ENCODE measurements at regions not wholly inside any gene's neighbourhood (a gene's known extent, or its start where the extent isn't known, plus 50 kb on each side); places are given as distances from the start of the nearest gene placed in this dataset.

DNA sequence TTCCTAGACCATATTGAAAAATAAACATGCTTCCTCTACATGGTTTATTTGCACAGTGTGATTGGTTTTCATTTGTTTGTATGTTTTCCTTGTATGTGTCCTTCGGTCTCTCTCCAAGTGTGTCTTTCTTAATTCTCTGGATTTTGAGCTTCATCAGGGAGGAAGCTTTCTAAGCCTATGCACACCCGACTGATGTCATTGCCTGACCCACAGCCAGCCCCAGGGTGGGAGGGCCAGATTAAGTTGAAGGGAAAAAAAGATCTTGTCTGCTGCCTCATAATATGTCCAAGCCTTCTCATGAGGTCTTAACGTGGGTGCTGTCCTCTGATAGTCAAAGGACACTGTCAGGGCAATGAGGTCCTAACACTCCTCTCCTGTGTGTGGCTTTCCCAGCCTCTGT, 115.2 kb downstream of the MARCHF4 start:
- TF ChIP-seq, protein P1, sequence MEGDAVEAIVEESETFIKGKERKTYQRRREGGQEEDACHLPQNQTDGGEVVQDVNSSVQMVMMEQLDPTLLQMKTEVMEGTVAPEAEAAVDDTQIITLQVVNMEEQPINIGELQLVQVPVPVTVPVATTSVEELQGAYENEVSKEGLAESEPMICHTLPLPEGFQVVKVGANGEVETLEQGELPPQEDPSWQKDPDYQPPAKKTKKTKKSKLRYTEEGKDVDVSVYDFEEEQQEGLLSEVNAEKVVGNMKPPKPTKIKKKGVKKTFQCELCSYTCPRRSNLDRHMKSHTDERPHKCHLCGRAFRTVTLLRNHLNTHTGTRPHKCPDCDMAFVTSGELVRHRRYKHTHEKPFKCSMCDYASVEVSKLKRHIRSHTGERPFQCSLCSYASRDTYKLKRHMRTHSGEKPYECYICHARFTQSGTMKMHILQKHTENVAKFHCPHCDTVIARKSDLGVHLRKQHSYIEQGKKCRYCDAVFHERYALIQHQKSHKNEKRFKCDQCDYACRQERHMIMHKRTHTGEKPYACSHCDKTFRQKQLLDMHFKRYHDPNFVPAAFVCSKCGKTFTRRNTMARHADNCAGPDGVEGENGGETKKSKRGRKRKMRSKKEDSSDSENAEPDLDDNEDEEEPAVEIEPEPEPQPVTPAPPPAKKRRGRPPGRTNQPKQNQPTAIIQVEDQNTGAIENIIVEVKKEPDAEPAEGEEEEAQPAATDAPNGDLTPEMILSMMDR (conservative IDR thresholded peaks at IDR 0.05), result no peak
- peak overlapping the region; percentile 53 for H3K27ac ChIP-seq
